ENCODE measurements at regions not wholly inside any gene's neighbourhood (a gene's known extent, or its start where the extent isn't known, plus 50 kb on each side); places are given as distances from the start of the nearest gene placed in this dataset.

DNA sequence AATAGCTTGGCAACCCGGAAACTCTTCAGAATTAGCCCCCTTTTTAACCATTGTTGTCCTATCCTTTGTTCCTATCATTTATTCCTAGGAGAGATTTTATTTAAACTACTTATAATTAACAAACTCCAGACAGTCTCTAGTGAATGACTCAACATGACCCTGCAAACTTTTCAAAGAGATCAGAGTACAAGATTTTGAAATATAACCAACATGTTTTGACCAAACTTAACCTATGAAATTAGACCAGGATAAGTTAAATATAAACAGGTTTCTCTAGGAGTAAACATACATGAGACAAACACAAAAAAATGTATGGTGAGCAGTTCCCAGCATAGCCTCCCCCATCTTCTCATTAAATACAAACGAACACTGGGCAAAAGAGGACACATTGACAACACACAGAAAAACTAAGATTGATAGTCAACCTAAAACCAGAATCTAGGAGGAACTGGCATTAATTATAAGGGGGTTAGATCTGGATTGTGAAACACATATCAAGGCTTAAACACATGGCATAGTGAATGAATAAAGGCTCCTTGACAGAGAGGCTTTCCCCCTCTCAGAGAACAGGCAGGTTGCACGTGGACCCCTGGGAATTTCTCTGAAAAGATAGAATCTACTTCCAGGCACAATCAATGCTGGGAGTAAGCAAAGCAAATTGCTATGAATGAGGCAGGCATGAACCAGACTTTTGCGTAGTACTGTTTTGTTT, 284.1 kb downstream of the IRS1 start:
- DNase-seq: no peak

DNA sequence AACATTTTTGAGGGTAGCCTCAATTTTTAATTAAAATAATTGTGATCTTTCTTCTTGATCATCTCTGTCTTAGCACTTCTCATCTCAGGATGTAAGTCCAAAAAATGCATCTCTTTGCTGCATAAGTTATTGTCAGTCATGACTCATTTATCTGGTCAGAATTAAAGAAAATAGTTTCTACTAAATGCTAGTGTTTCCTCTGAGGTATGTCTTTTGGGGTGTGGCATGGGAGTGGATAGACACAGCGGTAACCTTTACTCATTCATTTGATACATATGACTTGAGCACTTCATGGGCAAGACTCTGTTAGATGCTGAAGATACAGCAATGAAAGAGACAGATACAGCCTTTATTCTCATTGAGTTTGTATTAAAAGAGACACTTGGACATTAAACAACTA, 284.7 kb downstream of the IRS1 start:
- no peak for DNase-seq

DNA sequence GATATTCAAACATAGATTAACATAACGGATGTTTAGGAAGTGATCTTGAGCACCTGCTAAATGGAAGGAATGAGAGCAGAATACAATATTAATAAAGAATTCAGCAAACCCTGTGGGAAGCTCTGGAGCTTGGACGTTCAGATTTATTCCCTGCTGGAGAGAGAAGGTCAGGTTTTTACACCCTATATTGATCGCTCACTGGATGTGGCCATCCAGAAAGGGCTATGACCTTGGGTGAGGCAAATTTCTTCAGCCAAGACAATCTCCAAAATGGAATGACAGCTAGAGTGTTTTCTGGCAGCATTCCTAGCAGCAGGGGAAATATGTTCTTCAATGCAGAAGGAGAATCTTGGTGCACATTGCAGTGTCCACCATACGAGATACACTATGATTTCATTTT, 288.3 kb downstream of the IRS1 start:
- no peak for DNase-seq

DNA sequence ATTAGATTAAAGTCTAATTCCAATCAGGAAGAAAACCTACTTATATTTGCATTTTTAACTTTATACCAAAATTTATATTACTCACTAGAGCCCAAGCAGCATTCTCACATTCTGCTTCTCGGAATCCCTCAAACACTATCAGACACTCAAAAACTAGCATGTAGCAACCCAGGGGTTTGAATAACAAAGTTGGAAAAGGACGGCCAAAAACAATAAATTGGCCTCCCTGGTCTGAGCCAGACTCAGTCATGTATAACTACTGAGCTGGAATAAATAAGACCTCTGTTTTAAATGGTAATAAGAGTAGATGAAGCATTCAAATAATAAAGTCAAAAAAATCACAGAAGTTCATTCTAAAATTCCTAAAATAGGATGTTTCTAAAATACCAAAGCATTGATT, 290.9 kb downstream of the IRS1 start:
- no peak for DNase-seq

DNA sequence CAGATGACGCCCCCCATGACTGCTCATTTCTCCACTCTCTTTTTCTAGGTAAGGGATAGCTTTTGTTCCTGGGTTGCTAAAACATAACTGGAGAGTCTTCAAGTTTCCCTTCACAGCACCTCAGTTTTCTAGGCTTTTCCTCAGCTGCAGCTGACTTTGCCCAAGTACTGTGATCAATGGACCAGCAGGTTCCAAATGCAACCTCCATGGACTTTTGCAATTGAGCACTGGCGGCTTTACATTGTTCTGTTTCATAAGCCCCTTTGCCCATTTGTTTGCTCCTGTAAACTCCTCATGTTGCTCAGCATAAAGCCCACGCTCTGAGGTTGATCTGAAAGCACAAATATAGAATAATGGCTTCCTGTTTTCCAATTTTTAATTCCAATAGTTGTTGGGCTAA, 291.6 kb downstream of the IRS1 start:
- DNase-seq: no peak

DNA sequence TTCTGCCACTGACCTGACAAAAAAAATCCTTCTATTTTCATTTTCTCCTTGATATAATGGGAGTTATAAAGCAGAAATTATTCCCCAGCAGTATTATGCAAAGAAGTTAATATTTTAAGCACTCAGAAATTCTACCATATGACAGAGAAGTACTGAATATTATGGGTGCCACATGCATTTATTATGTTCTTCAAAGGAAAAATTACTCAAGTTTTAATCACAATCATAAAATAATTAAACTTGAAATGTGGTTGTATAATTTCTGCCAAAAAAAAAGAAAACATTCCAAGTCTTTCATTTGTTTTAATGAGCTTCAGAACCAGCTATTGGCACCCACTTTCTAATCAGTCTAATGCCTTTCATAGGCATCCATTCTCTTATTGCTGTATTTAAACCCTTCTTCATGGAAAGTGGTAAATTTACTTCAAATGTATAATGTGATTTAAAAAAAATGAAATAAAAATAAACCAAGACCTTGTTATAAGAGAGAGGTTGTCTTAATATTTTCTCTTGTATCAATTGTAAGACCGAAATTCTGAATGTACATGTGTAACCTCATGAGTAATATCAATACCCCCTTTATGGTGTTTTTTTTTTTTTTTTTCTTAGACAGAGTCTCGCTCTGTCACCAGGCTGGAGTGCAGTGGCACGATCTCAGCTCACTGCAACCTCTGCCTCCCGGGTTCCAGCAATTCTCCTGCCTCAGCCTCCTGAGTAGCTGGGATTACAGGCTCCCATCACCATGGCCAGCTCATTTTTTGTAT, 302.3 kb downstream of the IRS1 start:
- DNase-seq: no peak

DNA sequence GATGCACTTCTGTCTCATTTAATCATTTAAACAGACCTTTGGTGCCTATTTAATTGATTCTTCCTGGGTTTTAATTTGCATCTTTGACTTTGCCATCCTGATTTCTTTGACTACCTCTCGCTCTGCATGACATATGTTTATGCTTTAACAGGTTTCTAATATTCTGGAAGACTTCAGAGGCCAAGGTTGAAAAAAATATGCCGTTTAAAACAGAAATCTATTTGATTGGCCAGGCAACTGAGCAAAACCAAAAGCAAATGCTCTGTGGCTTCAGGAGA, 303.4 kb downstream of the IRS1 start:
- no peak for DNase-seq

DNA sequence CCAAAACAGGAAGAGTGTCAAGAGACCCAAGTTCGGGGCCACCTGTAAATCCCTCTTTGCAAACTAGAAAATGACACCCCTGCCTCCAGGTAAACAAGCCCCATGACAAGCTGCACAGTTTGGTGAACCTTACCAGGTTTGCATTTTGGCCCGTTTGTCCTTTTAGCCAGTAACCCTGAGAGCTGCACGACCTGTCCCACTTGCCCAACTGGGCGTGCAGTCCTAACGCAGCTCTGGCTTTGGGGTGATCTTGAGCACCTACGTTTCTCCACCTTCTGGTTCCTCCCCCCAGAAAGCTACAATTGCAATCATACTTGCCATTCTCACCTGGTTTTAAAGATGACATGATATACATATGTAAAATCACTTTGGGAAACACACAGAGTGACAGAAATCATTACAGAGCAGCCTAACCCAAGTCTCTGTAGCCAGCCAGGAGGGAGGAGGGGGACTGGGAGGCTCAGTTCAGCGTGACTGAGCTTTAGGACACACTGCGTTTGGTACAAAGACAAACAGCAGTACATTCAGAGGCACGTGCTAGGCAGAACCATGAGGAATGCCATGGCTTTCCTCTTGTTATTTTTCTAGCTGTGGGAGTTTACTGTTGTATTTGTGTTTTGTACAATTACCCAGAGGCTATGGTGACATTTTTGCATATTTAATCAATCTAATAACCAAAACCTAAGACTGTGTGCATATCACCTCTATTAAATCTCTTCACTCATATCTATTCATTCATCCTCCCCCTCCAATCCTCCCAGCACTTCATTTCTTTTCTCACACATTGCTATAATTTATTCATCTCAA, 304.0 kb downstream of the IRS1 start:
- no peak for DNase-seq

DNA sequence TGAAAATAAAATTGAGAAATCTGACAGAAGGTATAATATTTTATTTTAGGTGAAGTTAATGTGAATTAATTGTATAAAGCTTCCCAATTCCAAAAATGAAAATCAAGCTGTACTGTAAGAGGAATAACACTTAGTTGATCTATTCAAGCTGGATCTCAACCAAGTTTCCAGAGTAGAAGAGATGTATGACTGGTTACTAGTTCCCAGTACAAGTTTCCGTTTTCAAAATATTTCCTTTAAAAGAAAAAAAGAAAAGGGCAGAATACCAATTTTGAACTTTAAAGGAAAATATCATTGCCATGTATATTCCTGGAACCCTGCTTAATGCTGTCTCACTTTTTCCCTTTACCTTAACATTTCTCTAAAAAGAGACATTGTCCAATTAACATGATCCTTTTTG, 308.5 kb downstream of the IRS1 start:
- no peak for DNase-seq

DNA sequence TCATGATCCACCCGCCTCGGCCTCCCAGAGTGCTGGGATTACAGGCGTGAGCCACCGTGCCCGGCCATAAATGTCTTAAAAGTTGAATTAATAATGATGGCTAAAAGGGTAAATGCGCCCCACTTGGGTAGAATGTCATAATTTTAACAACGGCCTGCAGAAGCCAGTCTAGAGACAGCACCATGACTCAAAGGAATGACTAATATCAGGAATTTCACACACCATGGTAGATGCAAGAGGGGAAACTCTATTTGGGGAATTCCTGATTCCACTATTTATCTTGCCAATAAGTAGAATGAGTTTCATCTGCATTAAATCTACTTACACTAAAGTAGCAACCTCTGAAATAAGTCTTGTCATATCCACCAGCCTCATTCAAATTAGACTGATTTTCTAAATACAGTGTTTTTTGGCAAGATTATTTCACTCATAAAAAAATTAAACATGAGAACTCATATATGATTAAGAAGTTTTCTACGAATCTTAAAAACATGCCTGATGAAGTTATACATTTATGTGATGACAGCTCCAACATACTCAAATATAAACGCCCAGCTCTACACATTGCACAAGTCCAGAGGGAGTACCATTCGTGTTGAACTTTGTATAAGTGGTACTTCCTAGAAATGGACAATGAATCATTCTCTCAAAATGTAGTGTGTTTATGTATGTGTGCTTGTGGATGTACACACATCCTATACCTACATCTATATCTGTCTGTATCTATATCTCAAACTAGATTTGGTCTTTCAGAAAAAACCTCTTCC, 309.7 kb downstream of the IRS1 start:
- DNase-seq: no peak

DNA sequence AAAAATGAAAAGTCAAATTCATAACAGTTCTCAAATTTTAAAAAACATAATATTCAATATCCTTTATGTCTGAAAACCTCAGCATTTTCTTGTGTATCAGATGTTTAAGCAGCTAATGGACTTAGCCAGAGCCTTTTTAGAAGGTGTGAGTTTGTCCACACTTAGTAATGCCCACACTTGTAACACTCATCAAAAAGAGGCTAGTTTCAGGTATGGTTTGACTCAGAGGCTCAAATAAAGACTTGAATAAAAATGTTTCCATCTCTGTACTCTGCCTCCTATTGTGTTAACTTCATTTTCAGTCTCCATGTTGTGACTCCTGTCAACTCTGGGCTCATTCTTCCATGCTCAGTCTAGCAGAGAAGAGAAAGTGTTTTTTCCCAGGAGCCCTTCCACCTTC, 311.6 kb downstream of the IRS1 start:
- no peak for DNase-seq

DNA sequence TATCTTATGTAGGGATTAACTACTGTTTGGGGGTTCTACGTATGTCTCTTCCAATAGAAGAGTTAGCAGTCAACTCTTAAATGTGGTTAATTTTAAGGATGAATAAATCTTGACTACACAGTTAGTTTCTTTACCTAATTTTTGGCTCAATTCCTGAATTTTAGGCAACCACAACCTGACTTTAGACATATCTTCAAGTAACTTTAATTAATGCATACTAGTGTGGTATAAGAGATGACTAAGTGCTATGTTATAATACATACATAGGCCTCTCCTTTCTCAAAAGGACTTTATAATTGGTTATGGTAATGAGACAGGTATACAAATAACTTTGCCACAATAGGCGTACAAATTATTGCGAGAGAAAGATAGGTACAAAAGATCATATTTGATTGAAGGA, 312.0 kb downstream of the IRS1 start:
- DNase-seq: no peak

DNA sequence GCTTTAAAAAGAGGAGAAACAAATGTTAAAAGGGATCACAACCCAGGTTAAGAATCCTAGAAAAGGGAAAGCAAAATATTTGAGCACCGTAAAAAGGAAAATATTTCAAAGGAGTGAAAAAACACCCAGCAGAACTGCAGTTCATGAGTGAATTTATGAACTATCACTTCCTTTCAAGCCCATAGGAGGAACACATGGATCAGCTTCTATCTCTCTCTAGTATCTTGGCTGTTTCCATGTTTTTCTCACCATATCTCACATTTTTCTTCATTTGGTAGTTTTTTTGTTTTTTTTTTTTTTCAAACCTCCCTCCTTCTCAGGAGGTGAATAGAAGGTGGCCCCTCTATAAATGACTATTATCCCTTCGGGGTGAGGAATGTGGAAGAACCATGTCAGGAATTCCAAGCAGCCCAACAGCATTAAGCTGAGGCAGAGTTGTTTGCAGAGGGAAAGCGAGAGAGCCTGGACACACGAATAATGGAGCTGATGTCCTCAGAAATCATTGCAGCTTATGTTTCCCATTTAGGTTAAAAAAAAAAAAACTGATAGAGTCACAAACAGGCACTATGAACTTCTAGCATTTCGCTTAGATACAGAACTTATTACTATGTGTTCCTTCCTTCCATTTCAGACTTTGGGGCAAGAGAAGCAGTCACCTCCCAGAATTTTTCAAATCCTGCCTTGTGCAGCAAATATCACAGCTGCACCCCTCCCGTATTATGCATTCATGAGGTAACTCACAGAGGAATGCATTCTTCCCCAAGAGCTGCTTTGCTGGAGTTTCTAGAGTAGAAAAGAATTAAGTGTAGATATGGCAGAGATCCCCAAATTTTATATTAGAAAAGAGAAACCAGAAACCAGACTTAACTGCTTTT, 315.6 kb downstream of the IRS1 start:
- DNase-seq: no peak

DNA sequence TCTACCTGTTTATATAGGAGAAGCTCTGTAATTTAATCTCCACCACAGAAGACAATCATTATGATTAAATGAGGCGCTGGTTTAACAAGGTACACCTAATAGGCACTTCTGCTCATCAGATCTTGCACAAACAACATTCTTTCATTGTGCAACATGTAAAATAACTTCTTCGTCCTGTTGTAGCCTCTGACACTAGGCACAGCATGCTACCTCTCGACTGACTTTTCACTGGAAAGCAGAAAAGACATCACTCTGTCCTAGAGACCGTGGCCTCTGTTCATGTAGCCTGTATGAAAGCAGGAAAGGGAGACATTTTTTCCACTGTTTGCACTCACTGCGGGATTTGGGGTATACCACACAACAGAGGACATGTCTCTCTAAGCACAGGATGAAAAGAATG, 316.5 kb downstream of the IRS1 start:
- DNase-seq: no peak

DNA sequence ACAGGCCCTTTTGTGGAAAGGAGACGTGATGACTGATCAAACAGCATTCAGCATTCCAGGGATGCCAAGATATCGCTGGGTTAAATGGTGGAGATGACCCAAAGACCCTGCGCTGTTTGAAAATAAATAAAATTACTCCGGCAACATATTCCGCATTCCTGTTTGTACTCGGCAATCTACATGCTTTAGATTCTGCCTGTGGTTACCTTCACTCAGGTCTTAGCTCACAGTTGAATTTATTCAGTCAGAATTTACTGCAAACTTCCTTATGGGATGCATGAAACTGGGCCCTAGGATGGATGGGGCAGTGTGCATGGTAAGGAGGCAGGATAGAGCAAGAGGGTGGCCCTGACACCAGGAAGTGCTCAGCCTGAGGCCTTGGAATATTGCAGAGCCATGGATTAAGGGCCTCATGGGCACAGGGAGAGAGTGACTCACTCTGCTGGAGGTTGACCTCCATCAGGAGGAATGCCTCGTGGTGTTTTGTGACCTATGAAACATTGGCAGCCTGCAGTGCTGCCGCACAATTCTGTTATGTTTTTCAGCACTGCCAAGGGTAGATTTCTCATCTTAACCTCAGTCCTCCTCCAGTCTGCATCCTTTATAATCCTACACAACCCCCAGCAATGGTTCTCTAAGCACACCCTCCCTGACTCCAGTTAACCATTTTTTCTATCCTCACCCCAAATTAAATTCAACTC, 321.4 kb downstream of the IRS1 start:
- no peak for DNase-seq

DNA sequence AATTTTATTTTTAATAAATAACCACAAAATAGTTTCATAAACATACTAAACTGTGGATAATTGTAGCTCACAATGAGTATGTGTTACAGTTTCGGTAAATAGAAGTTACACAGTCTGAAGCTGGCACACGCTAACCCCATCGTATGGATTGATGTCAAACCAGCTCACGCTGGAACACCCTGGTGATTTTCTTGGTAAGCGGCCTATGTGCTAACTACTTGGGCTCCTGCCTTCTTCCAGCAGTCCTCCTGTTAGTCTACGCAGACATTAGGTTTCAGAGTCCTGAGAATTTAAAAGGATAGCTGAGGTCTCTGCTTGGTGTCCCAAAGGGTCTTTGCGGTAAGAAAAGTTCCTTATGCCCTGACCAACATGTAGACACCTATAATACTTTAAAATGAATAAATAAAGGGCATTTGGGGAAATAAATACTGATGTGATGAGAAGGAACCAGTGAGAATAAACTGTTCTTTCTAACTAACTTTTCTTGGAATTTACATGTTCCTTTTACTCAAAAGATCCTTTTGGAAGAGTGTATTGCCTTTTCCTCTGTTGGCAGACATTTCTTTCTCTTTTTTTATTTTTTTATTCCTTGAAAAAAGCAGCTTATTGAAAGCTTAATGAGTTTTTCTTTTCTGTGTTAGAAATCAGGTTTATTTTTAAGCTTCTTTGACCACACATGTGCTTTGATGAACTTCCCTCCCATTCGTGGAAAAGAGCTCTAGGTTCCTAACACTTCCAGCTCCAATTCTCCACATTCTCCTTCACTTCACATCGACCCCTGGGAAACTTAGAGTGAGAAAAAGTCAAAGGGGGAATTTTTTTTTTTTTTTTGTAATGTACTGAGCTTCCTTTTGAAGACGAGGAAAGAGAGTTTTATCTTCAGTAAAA, 322.2 kb downstream of the IRS1 start:
- DNase-seq: no peak

DNA sequence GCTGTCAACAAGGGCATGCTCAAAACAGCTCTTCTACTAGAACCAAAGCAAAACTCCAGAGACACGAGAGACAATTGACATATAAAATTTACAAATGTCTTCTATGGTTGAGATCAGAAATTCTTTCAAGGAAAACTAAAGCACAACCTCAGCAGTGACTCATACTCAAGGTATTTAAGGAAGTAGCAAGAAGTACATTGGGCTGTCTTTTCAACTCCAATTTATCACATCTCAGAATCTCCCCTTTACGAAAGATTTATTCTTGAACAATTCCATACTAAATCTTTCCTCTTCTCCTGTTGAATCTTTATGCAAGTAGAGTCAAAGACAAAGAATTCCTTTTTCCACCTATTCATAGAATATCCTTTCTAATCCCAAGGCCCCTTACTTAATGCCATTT, 324.0 kb downstream of the IRS1 start:
- DNase-seq: no peak

DNA sequence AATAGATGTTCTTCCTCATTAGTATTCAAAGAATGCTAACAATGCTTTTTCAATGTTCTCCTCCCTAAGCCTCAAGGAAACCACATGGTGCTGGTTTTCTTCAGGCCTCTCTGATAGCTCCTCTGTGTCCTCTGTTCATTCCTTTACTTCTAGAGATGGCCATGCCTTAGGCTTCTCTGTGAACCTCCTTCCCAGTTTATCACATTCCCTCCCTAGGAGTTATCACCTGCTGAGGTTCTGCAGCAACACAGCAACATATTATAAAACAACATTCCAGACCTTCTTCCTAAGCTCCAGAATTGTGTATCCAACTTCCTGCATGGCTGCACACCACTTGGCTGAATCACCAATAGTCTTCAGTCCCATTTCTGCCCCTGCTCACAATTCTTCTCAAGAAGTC, 325.5 kb downstream of the IRS1 start:
- no peak for DNase-seq

DNA sequence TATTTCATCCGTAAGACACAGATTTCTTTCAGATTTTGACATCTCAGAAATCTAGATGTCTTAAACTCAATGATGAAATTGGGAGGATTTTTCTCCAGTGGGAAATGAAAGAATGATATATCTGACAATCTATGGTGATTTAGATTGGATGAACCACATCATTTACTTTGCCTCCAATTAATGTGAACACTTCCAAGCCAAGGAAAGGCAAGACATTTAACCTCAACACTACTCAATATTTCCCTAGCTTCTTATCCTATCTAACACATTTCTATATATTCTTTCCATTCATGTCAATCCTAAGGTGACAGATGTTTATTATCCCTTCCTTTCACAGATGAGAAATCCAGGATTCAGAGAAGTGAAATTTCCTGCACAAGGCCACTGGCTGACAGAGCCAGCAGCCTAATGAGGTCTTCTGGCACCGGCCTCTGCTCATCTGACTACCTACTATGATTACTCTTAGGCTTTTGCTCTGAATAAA, 327.6 kb downstream of the IRS1 start:
- no peak for DNase-seq

DNA sequence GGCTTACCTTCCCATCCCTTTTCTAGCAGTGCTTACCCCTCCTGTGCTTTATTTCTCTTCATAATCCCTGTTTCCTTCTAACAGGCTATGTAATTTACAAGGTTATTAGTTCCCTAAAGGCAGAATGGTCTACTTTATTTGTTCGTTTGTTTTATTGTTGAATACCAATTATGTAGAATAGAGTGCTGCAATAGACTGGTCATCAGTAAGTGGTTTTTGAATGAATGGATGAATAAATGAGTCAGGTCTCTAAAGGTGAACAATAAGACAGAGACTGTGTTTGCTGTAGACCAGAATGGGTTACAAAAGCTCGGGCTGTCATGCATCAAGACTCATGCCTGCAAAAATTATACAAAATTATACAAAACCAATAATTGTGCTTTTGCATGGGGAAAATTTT, 332.0 kb downstream of the IRS1 start:
- DNase-seq: no peak

DNA sequence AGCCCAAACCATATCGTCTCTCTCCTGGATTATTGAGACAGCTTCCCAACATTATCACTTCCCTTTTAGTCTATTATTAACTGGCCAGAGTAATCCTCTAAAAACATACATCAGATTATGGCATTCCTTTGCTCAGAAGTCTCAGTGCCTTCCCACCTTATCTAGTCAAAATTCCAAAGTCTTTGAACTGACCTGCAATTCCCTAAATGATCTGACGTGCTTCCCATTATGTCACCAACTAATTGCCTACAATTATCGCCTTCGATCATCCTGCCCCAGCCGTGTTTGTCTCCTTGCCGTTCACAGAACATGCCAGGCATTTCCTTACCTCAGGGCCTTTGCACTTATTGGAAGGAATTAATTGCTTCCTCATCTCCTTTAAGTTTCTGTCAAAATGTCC, 332.4 kb downstream of the IRS1 start:
- no peak for DNase-seq

All from CD4-positive, alpha-beta T cell treated with Interleukin-17A for 4 hours (primary cell).